Bronchial epithelial cell (primary cell): ENCODE measurements at regions not wholly inside any gene's neighbourhood (a gene's known extent, or its start where the extent isn't known, plus 50 kb on each side); places are given as distances from the start of the nearest gene placed in this dataset.

Experiments
- DNase-seq: peaks from one replicate; pipeline ENCODE4 v3.0.0-alpha.2; 2010; ENCODE audit warnings: low read depth
- FAIRE-seq: peaks from 2 replicates; lab custom pipeline; 2011; peaks lifted over from hg19 to GRCh38; lab: Jason Lieb, UNC
- H3K27me3 ChIP-seq: 2 replicates; pipeline ENCODE4 v1.5.1; 2011; ENCODE audit warnings: low read length; ENCODE audit not compliant: control insufficient read depth, insufficient read depth
- H3K36me3 ChIP-seq: 2 replicates; pipeline ENCODE4 v1.5.1; 2011; ENCODE audit warnings: low read length; ENCODE audit not compliant: control insufficient read depth, insufficient read depth
- H3K4me3 ChIP-seq: 2 replicates; pipeline ENCODE4 v1.5.1; 2011; ENCODE audit warnings: mild to moderate bottlenecking, low read depth, low read length, control low read depth
- TF ChIP-seq, protein P1 (sequence below): IDR thresholded peaks from 2 replicates; pipeline ENCODE4 v1.5.1; 2011; ENCODE audit warnings: mild to moderate bottlenecking, moderate library complexity, low read length, control low read depth, inconsistent platforms; ENCODE audit not compliant: insufficient read depth, severe bottlenecking

DNA sequence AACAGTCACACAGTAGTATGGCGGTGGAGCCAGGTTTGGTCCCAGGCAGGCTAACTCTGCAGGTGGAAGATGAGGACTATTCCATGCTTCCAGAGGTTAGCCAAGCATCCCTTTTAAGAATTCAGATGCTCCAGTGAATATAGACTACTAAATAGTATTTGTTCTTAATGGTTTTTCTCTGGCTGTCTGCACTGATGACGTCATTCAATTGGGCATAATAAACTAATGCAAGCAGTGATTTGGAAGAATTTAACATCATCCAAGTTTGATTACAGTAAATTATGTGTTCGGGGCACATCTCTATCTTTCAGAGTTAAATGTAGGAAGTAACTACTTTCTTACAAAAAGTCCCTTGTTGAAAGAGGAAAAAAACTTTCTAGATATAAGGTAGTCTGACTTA lies 78.8 kb upstream of the RND3 start:
- no peak overlapping the region for H3K4me3 ChIP-seq
- TF ChIP-seq, protein P1, sequence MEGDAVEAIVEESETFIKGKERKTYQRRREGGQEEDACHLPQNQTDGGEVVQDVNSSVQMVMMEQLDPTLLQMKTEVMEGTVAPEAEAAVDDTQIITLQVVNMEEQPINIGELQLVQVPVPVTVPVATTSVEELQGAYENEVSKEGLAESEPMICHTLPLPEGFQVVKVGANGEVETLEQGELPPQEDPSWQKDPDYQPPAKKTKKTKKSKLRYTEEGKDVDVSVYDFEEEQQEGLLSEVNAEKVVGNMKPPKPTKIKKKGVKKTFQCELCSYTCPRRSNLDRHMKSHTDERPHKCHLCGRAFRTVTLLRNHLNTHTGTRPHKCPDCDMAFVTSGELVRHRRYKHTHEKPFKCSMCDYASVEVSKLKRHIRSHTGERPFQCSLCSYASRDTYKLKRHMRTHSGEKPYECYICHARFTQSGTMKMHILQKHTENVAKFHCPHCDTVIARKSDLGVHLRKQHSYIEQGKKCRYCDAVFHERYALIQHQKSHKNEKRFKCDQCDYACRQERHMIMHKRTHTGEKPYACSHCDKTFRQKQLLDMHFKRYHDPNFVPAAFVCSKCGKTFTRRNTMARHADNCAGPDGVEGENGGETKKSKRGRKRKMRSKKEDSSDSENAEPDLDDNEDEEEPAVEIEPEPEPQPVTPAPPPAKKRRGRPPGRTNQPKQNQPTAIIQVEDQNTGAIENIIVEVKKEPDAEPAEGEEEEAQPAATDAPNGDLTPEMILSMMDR: no peak
- H3K27me3 ChIP-seq: no peaks in the 10 kb centered on the region
- FAIRE-seq (no peak), DNase-seq (no peak)
- H3K36me3 ChIP-seq: no peaks in the 10 kb centered on the region

DNA sequence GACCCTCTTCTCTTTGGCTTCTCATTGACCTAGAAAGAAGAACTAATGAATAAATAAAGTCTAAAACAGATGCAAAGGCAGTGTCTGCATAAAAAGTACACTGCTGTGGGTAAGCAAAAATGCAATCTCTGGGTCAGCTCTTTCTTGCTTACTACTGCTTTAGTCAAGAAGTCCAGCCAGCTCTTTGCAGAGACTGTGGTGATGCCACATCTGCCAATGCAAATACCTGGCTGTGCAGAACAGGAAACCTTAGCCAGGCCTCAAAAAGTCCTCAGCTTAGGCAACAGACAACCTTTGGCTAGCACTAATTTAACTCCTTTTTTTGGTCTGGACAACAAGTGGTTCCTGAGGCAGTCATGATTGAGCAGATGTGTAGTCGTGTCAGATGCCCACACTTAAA lies 73.6 kb upstream of the RND3 start:
- TF ChIP-seq, protein P1: no peak
- no peak for FAIRE-seq

DNA sequence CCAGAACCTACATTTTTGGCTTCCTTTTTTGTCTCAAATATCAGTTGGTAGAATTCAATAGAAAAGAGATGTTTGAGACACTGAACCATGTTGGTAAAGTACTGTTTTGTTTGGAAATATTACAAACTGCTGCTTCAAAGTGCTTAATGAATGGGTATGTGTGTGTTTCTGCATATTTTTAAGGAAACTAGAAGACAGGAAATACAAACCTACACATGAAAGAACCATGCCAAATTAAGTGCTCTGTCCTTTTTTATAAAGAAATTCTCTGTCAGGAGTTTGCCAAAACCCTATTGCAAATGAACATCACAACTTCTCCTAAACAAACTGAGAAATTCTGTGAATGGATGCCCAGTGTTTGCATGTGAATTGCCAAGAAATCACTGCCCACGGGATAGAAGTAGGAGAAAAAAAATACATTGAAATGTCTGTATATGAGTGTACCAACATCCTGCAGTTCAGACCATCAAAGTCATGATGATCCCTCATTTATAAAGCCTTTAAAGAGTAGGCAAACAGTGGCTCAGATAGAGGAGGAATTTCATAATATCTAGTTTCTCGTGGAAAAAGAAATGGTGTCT lies 69.6 kb upstream of the RND3 start:
- DNase-seq: no peak
- H3K4me3 ChIP-seq: no peak overlapping the region
- no peaks in the 10 kb centered on the region for H3K27me3 ChIP-seq
- TF ChIP-seq, protein P1: no peak
- H3K36me3 ChIP-seq: no peaks in the 10 kb centered on the region
- no peak for FAIRE-seq

More for the DNA sequence above, 73.6 kb upstream of the RND3 start:
- Histone ChIP-seq H3K4me3 (no peak overlapping the region), H3K27me3 (no peaks in the 10 kb centered on the region), H3K36me3 (no peaks in the 10 kb centered on the region)
- DNase-seq: no peak

DNA sequence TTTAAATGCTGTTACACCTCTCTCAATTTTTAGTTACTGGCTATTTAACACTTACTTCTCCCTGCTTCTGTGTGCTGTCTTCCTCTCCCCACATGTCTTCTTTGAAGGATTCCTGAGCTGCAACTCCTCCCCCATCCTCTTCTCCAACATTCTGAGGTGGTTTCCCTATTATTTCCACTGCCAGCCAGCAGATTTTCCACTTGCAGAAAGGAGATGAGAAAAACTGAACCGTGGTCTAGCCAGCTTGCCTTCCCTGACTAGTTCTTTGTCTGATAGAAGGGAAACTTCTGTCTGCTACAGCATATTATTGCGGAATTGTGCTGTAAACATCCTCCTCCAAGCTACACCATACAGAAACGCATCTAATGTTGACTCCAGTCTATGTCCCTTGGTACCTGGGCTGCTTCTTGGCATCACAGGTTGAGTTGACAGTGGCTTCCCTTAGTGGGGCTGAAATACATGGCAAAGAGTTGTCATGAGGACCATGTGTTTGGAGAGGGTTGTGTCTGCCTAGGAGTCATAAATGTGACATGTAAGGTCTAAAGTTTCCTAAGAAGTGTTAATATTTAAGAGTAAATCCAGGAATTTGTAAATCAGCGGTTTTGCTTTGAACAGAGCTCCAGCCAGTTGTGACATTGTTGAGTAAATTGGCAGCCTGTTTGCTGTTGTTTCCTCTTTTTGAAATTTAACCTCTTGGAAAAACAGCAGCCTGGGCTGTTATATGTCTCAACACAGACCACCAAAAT lies 68.3 kb upstream of the RND3 start:
- no peaks in the 10 kb centered on the region for H3K36me3 ChIP-seq
- H3K27me3 ChIP-seq: no peaks in the 10 kb centered on the region
- TF ChIP-seq, protein P1: no peak
- FAIRE-seq: no peak
- DNase-seq: no peak
- no peak overlapping the region for H3K4me3 ChIP-seq

GRCh38 chr2:150554046-150554445 lies 66.6 kb upstream of the RND3 start:
- H3K36me3 ChIP-seq: no peaks in the 10 kb centered on the region
- no peak for FAIRE-seq
- TF ChIP-seq, protein P1: no peak
- no peaks in the 10 kb centered on the region for H3K27me3 ChIP-seq
- no peak for DNase-seq
- H3K4me3 ChIP-seq: no peak overlapping the region
